Muscle of arm (tissue), 1 donor: ENCODE measurements at regions not wholly inside any gene's neighbourhood (a gene's known extent, or its start where the extent isn't known, plus 50 kb on each side); places are given as distances from the start of the nearest gene placed in this dataset.

Experiments used
- DNase-seq: peaks from one replicate; pipeline ENCODE4 v3.0.0-alpha.2; 2013

GRCh38 chr13:83943530-83944279 is 61.4 kb upstream of the SLITRK1 start:
- DNase-seq: no peak

GRCh38 chr13:83941701-83942335 is 59.5 kb upstream of the SLITRK1 start:
- no peak for DNase-seq

GRCh38 chr13:83940742-83941141 is 58.5 kb upstream of the SLITRK1 start:
- DNase-seq: no peak

GRCh38 chr13:83937579-83937978 is 55.3 kb upstream of the SLITRK1 start:
- no peak for DNase-seq

- no peak for DNase-seq
Measured at GRCh38 chr13:83935566-83935965, 53.3 kb upstream of the SLITRK1 start.
